GM21528 (cell line): ENCODE measurements at regions not wholly inside any gene's neighbourhood (a gene's known extent, or its start where the extent isn't known, plus 50 kb on each side); places are given as distances from the start of the nearest gene placed in this dataset.

Experiments
- ATAC-seq: cut with Tn5 transposase; IDR thresholded peaks from one replicate; pipeline ENCODE4 v1.9.1; 2021; ENCODE audit warnings: mild to moderate bottlenecking, moderate library complexity; ENCODE audit not compliant: unreplicated experiment, low FRiP score

- ATAC-seq = no peak
These were observed 410.2 kb upstream of the CHST9 start for GRCh38 chr18:27595113-27595838.

- no peak for ATAC-seq
These were observed 400.6 kb upstream of the CHST9 start for GRCh38 chr18:27585602-27586173.

DNA sequence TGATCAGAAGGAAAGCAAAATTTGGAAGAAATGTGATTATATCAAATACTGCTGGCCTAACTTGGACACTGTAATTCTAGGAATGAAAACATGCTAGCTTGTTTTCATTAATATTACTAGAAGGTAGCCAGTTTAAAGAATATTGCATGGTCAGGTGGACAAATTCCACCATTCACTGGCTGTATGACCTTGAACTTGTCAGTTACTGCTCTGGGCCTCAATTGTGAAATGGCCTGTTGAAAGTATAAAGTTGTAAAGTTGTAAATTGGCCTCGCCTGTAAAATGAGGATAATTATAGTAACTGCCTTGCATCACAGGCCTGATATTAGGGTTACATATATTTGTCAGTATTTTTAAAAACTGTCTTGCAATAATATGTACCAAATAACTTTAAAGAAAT is 398.4 kb upstream of the CHST9 start:
- ATAC-seq = no peak

DNA sequence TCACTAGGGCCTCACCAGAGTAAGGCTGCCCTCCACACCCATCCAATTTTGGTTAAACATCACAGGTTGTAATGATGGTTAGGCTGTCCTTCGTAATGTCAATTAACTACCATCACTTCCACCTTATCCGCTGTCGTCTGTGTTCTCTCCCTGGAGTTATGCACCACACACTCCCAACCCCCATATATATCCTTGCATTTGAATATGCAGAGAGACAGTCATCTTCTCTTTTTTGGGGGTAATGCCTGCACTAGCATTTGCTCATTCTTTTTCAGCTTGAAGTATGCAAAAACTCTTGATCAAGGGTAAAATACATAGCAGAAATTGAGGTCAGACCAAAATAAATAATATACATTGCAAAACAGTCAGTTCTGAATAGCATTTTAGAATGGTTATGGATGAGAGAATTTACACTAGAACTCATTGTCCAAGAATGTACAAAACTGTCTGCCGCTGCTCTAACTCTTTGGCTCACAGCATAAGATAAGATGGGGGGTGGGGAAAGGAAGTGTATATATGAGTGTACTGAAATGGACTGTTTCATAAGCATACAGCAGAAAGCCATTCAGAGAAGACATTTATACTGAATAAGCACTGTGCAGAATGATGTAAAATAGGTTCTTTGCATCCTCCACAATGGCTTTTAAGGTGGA is 397.8 kb upstream of the CHST9 start:
- no peak for ATAC-seq

DNA sequence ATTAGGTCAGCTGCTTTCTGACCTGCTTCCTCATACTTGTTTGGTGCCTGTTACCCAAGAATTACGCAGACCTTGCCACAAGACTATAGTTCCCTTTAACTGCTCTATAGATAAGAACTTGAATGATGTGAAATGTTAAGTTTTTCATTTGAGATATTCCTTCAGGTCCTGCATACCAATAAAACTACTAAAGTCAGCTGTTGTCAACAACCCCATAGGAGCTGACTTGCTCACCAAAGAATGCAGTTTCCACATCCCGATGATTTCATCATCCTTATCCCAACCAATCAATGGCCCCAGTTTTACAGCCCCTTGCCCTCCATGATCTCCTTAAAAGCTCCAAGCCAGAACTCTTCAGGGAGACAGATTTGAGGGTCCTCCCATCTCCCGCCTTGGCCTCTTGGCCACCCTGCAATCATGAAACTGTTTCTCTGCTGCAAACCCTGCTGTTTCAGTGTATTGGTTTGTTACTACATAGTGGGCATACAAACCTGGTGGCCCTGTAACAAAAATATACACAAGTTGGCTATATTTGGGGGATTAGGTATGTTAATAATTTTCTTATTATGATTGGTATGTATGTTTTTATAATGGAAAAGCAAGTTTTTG is 396.3 kb upstream of the CHST9 start:
- ATAC-seq = no peak

GRCh38 chr18:27579364-27579763 is 394.3 kb upstream of the CHST9 start:
- no peak for ATAC-seq

DNA sequence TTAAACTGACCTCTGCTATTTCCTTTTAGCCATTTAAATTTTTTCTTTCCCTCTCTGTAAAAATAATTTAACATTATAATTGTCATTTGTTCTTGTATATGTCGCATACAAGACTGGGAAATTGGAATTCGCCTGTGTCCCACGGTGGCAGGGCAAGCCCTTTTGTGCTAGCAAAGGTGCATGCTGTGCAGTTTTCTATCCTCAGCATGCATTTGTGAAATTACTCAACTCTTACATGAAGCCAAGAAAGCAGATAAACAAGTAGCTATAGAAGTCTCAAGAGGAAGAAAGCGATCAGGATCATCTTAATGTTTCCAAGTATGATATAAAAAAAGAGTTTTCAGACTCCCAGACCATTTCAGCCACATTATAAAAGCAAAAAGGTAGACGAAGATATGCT is 392.6 kb upstream of the CHST9 start:
- ATAC-seq = no peak

DNA sequence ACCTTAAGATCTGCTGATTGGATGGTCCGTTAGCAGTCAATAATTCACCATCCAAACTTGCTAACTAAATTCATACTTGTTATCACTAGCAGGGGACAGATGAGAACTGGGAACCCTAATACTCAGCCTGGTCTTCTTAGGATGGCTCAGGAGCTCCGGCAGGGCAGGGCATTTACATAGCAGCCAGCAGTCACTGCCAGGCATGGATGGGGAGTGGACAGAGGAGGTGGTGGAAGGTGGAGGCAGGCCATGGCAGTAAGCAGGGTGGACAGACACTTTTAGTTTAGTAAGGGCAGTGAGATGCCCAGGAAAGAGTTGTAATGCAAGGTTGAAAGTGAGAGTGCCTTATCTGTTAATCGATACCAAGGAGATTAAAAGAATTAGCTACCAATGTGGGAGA is 392.2 kb upstream of the CHST9 start:
- no peak for ATAC-seq

DNA sequence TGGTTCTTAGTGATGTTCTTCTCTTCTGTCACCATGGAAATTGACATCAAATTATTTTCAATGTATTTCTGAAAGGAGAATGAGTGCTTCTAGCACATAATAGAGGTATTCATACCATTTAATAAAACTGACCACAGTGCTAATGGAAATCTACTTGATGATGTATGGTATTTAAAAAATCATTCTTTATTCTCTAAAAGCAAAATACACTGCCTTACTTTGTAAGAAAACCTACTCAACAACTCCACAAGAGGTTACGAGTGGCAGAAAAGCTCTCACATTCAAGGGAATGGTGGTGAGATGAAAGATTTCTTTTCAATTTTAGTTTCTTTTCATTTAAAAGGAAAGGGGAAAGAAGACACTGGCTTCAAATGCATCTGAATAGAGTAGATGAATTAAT is 382.3 kb upstream of the CHST9 start:
- no peak for ATAC-seq

- ATAC-seq = no peak
These were observed 379.0 kb upstream of the CHST9 start for GRCh38 chr18:27564066-27564465.

- no peak for ATAC-seq
These were observed 373.5 kb upstream of the CHST9 start for GRCh38 chr18:27558388-27559155.

DNA sequence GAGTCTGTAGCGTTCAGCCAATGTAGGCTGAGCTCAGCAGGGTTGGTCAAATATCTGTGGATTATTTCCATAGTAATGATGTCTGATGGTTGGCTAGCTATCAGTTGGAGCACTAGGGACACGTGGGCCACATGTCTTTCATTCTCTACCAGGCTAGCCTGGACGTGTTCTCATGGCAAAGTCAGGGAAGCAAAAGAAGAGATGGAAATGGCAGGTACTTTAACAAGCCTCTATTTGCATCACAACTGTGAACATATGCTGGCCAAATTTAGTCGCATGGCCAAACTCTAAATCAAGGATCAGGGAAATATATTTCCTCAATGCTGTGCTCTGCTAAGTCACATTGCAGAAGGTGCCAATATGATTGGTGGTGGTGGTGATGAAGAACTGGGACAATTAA is 371.6 kb upstream of the CHST9 start:
- no peak for ATAC-seq

GRCh38 chr18:27549335-27550039 is 364.4 kb upstream of the CHST9 start:
- no peak for ATAC-seq

GRCh38 chr18:27546991-27547390 is 361.9 kb upstream of the CHST9 start:
- no peak for ATAC-seq

- no peak for ATAC-seq
These were observed 359.1 kb upstream of the CHST9 start for GRCh38 chr18:27544206-27544605.

- no peak for ATAC-seq
These were observed 356.2 kb upstream of the CHST9 start for GRCh38 chr18:27541293-27541692.

- ATAC-seq = no peak
These were observed 355.0 kb upstream of the CHST9 start for GRCh38 chr18:27540111-27540510.

DNA sequence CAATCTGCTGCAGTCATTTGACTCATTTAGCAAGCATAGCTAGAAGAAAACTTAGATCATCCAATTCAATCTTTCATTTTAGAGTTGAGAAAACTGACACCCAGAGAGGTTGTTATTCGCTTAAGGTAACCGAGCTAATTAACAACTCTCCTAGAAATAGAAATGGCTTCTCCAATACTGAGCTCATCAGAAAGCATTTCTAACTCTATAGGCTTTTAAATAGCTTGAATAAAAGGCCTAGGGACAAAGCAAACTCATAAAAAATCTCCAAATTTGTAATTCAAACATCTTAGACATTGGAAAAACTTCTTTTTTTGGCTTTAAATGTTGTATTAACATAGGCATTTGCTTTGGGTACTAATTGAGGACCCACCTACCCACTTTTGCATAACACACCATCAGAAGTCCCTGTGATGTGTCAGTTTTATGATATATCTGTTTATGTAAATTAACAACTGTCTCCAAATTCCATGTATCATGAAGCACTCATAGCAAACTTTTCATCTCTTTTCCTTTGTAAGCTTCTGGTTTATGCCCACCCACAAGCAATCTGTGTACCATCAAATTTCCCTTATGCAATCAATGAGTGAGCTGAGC is 343.9 kb upstream of the CHST9 start:
- no peak for ATAC-seq

GRCh38 chr18:27527856-27528255 is 342.7 kb upstream of the CHST9 start:
- no peak for ATAC-seq

GRCh38 chr18:27520401-27520800 is 335.3 kb upstream of the CHST9 start:
- no peak for ATAC-seq
